GM18861 (cell line): ENCODE measurements at regions not wholly inside any gene's neighbourhood (a gene's known extent, or its start where the extent isn't known, plus 50 kb on each side); places are given as distances from the start of the nearest gene placed in this dataset.
"Not testable (repeated sequence)": the region's sequence is repeated elsewhere in the genome, so short reads cannot be mapped to it uniquely, and the experiment has no call there.

Experiments
- ATAC-seq: cut with Tn5 transposase; IDR thresholded peaks from one replicate; pipeline ENCODE4 v1.9.1; 2021; ENCODE audit not compliant: unreplicated experiment

GRCh38 chr14:34104489-34105397 lies 153.9 kb upstream of the EGLN3 start:
- no peak for ATAC-seq

- ATAC-seq, result no peak
These were observed 152.3 kb upstream of the EGLN3 start for GRCh38 chr14:34103176-34103575.

- ATAC-seq, result no peak
These were observed 148.8 kb upstream of the EGLN3 start for GRCh38 chr14:34099635-34100034.

GRCh38 chr14:34098985-34099349 lies 148.1 kb upstream of the EGLN3 start:
- ATAC-seq, result no peak

- ATAC-seq, result no peak
These were observed 147.4 kb upstream of the EGLN3 start for GRCh38 chr14:34098045-34098984.

- ATAC-seq, result no peak
These were observed 146.8 kb upstream of the EGLN3 start for GRCh38 chr14:34097644-34098043.

- no peak for ATAC-seq
These were observed 143.5 kb upstream of the EGLN3 start for GRCh38 chr14:34094384-34094783.

- no peak for ATAC-seq
These were observed 143.0 kb upstream of the EGLN3 start for GRCh38 chr14:34093883-34094282.

- no peak for ATAC-seq
These were observed 139.6 kb upstream of the EGLN3 start for GRCh38 chr14:34090451-34090850.

GRCh38 chr14:34088914-34089313 lies 138.0 kb upstream of the EGLN3 start:
- no peak for ATAC-seq

- no peak for ATAC-seq
These were observed 136.7 kb upstream of the EGLN3 start for GRCh38 chr14:34087571-34087970.

- ATAC-seq, result no peak
These were observed 135.4 kb upstream of the EGLN3 start for GRCh38 chr14:34086223-34086757.

- no peak for ATAC-seq
These were observed 134.8 kb upstream of the EGLN3 start for GRCh38 chr14:34085695-34086094.

- no peak for ATAC-seq
These were observed 130.8 kb upstream of the EGLN3 start for GRCh38 chr14:34081576-34082136.

- ATAC-seq, result no peak
These were observed 130.3 kb upstream of the EGLN3 start for GRCh38 chr14:34081101-34081575.

- not testable (repeated sequence) for ATAC-seq
These were observed 128.8 kb upstream of the EGLN3 start for GRCh38 chr14:34079643-34080042.

GRCh38 chr14:34078117-34078743 lies 127.4 kb upstream of the EGLN3 start:
- ATAC-seq, result no peak

GRCh38 chr14:34075826-34076225 lies 125.0 kb upstream of the EGLN3 start:
- no peak for ATAC-seq

- no peak for ATAC-seq
These were observed 124.3 kb upstream of the EGLN3 start for GRCh38 chr14:34075042-34075744.

- ATAC-seq, result no peak
These were observed 122.0 kb upstream of the EGLN3 start for GRCh38 chr14:34072921-34073320.
